Nephron (organoid): ENCODE measurements at regions not wholly inside any gene's neighbourhood (a gene's known extent, or its start where the extent isn't known, plus 50 kb on each side); places are given as distances from the start of the nearest gene placed in this dataset.
A peak's percentile ranks its signal among the peaks of the same experiment; 100 is the strongest.

Source experiments
- H3K27ac Mint-ChIP-seq, 3 experiments: 2 replicates each; pipeline ENCODE4 v1.8.0; 2020; ENCODE audit warnings: mixed read lengths in 3 of 3, mild to moderate bottlenecking in 2 of 3, moderate library complexity in 1 of 3
- H3K27me3 Mint-ChIP-seq: 2 replicates; pipeline ENCODE4 v1.8.0; 2021; ENCODE audit warnings: low read depth, mild to moderate bottlenecking, moderate library complexity, mixed read lengths
- H3K36me3 Mint-ChIP-seq: 2 replicates; pipeline ENCODE4 v1.8.0; 2020; ENCODE audit warnings: low read depth, mixed read lengths
- H3K4me1 Mint-ChIP-seq: 2 replicates; pipeline ENCODE4 v1.8.0; 2020; ENCODE audit warnings: mixed read lengths
- H3K4me3 Mint-ChIP-seq, 3 experiments: 2 replicates each; pipeline ENCODE4 v1.8.0; 2020; ENCODE audit warnings: mild to moderate bottlenecking in 3 of 3, mixed read lengths in 3 of 3, moderate library complexity in 2 of 3
- H3K9me3 Mint-ChIP-seq: 2 replicates; pipeline ENCODE4 v1.8.0; 2020; ENCODE audit warnings: mixed read lengths
- CTCF ChIP-seq, 3 experiments: fragments of 200-600 bp; sonication (generic); IDR thresholded peaks; one replicate each; pipeline ENCODE4 v1.5.0; 2021; ENCODE audit warnings: antibody characterized with exemption in 3 of 3; ENCODE audit not compliant: unreplicated experiment in 3 of 3

- no peak overlapping the region for H3K27ac Mint-ChIP-seq
- no peaks in the 10 kb centered on the region for H3K4me1 Mint-ChIP-seq
- no peak overlapping the region for H3K4me3 Mint-ChIP-seq
- no peaks in the 10 kb centered on the region for H3K36me3 Mint-ChIP-seq
- no peak for TF ChIP-seq CTCF (IDR thresholded peaks at IDR 0.05; ENCODE audit: unreplicated experiment in 3 of 3)
- H3K27me3 Mint-ChIP-seq: peaks cover 3% of the 10 kb centered on the region
- H3K9me3 Mint-ChIP-seq: no peaks in the 10 kb centered on the region
Observed at GRCh38 chr14:27688841-27689444, 1077.6 kb upstream of the FOXG1 start.

- no peak for TF ChIP-seq CTCF (IDR thresholded peaks at IDR 0.05; ENCODE audit: unreplicated experiment in 3 of 3)
- Mint-ChIP-seq H3K4me1 (no peaks in the 10 kb centered on the region), H3K36me3 (peaks cover 15% of the 10 kb centered on the region), H3K4me3 (no peak overlapping the region), H3K27ac (no peak overlapping the region), H3K9me3 (peaks cover 28% of the 10 kb centered on the region), H3K27me3 (no peaks in the 10 kb centered on the region)
Observed at GRCh38 chr14:27712364-27712763, 1054.2 kb upstream of the FOXG1 start.

GRCh38 chr14:27715561-27715960 is 1051.0 kb upstream of the FOXG1 start:
- Mint-ChIP-seq H3K36me3 (peaks cover 15% of the 10 kb centered on the region), H3K9me3 (peaks cover 26% of the 10 kb centered on the region), H3K4me1 (no peaks in the 10 kb centered on the region), H3K27ac (no peak overlapping the region), H3K4me3 (no peak overlapping the region), H3K27me3 (no peaks in the 10 kb centered on the region)
- TF ChIP-seq CTCF (IDR thresholded peaks at IDR 0.05; ENCODE audit: unreplicated experiment in 3 of 3): no peak

- no peaks in the 10 kb centered on the region for H3K27me3 Mint-ChIP-seq
- no peak overlapping the region for H3K4me3 Mint-ChIP-seq
- H3K9me3 Mint-ChIP-seq: peaks cover 10% of the 10 kb centered on the region
Observed at GRCh38 chr14:27721760-27722159, 1044.8 kb upstream of the FOXG1 start.

GRCh38 chr14:27725482-27725881 is 1041.1 kb upstream of the FOXG1 start:
- TF ChIP-seq CTCF (IDR thresholded peaks at IDR 0.05; ENCODE audit: unreplicated experiment in 3 of 3): no peak
- no peaks in the 10 kb centered on the region for H3K9me3 Mint-ChIP-seq
- H3K4me3 Mint-ChIP-seq: no peak overlapping the region
- no peaks in the 10 kb centered on the region for H3K36me3 Mint-ChIP-seq
- H3K27me3 Mint-ChIP-seq: no peaks in the 10 kb centered on the region
- peaks cover 6% of the 10 kb centered on the region for H3K4me1 Mint-ChIP-seq
- no peak overlapping the region for H3K27ac Mint-ChIP-seq

More at GRCh38 chr14:27721760-27722159, 1044.8 kb upstream of the FOXG1 start:
- H3K27ac Mint-ChIP-seq: no peak overlapping the region
- no peaks in the 10 kb centered on the region for H3K4me1 Mint-ChIP-seq
- no peak for TF ChIP-seq CTCF (IDR thresholded peaks at IDR 0.05; ENCODE audit: unreplicated experiment in 3 of 3)
- H3K36me3 Mint-ChIP-seq: peaks cover 5% of the 10 kb centered on the region

- H3K9me3 Mint-ChIP-seq: no peaks in the 10 kb centered on the region
Observed at GRCh38 chr14:27727251-27727770, 1039.3 kb upstream of the FOXG1 start.

More at GRCh38 chr14:27727251-27727770, 1039.3 kb upstream of the FOXG1 start:
- Mint-ChIP-seq H3K27ac (peak overlapping the region in 2 of 3 experiments; percentile 3 to 17), H3K27me3 (no peaks in the 10 kb centered on the region), H3K36me3 (no peaks in the 10 kb centered on the region), H3K4me3 (no peak overlapping the region), H3K4me1 (peaks cover 6% of the 10 kb centered on the region)
- no peak for TF ChIP-seq CTCF (IDR thresholded peaks at IDR 0.05; ENCODE audit: unreplicated experiment in 3 of 3)
